ENCODE measurements at regions not wholly inside any gene's neighbourhood (a gene's known extent, or its start where the extent isn't known, plus 50 kb on each side); places are given as distances from the start of the nearest gene placed in this dataset.

GRCh38 chr10:42952931-42953683 lies 123.8 kb upstream of the RET start:
- no peak overlapping the region for H3K4me2 ChIP-seq (ENCODE audit: insufficient read depth, low read length)
- H3K9me3 ChIP-seq (ENCODE audit: low read depth, low read length): no peaks in the 10 kb centered on the region
- H3K27me3 ChIP-seq (ENCODE audit: insufficient read depth, low read length): peaks cover 20% of the 10 kb centered on the region
- no peaks in the 10 kb centered on the region for H3K36me3 ChIP-seq (ENCODE audit: insufficient read depth, low read length)
- no peak for TF ChIP-seq CTCF (IDR thresholded peaks at IDR 0.05; ENCODE audit: extremely low read depth, low read depth, low read length)
- H3K4me3 ChIP-seq (ENCODE audit: insufficient read depth, low read length): no peak overlapping the region
- no peaks in the 10 kb centered on the region for H4K20me1 ChIP-seq (ENCODE audit: insufficient read depth, low read length)
- DNase-seq (ENCODE audit: insufficient read length, low spot score, missing footprints): peak; percentile 46
- no peak overlapping the region for H2AFZ ChIP-seq (ENCODE audit: low read length)
- H3K79me2 ChIP-seq (ENCODE audit: insufficient read depth, low read length): no peaks in the 10 kb centered on the region
- H3K27ac ChIP-seq (ENCODE audit: low read depth, low read length): no peak overlapping the region
- no peaks in the 10 kb centered on the region for H3K4me1 ChIP-seq (ENCODE audit: insufficient read depth, low read length)

GRCh38 chr10:42953684-42954674 lies 122.9 kb upstream of the RET start:
- no peak overlapping the region for H3K27ac ChIP-seq (ENCODE audit: low read depth, low read length)
- peaks cover 20% of the 10 kb centered on the region for H3K27me3 ChIP-seq (ENCODE audit: insufficient read depth, low read length)
- H3K4me2 ChIP-seq (ENCODE audit: insufficient read depth, low read length): no peak overlapping the region
- H3K36me3 ChIP-seq (ENCODE audit: insufficient read depth, low read length): no peaks in the 10 kb centered on the region
- H2AFZ ChIP-seq (ENCODE audit: low read length): no peak overlapping the region
- H3K4me1 ChIP-seq (ENCODE audit: insufficient read depth, low read length): no peaks in the 10 kb centered on the region
- no peaks in the 10 kb centered on the region for H4K20me1 ChIP-seq (ENCODE audit: insufficient read depth, low read length)
- no peaks in the 10 kb centered on the region for H3K9me3 ChIP-seq (ENCODE audit: low read depth, low read length)
- H3K79me2 ChIP-seq (ENCODE audit: insufficient read depth, low read length): no peaks in the 10 kb centered on the region
- no peak for TF ChIP-seq CTCF (IDR thresholded peaks at IDR 0.05; ENCODE audit: extremely low read depth, low read depth, low read length)
- no peak overlapping the region for H3K4me3 ChIP-seq (ENCODE audit: insufficient read depth, low read length)
- peak; percentile 25 for DNase-seq (ENCODE audit: insufficient read length, low spot score, missing footprints)

GRCh38 chr10:42954766-42955492 lies 121.9 kb upstream of the RET start:
- no peak overlapping the region for H3K27ac ChIP-seq (ENCODE audit: low read depth, low read length)
- TF ChIP-seq CTCF (IDR thresholded peaks at IDR 0.05; ENCODE audit: extremely low read depth, low read depth, low read length): no peak
- no peak overlapping the region for H2AFZ ChIP-seq (ENCODE audit: low read length)
- H3K79me2 ChIP-seq (ENCODE audit: insufficient read depth, low read length): no peaks in the 10 kb centered on the region
- H3K4me2 ChIP-seq (ENCODE audit: insufficient read depth, low read length): no peak overlapping the region
- peaks cover 20% of the 10 kb centered on the region for H3K27me3 ChIP-seq (ENCODE audit: insufficient read depth, low read length)
- H3K4me1 ChIP-seq (ENCODE audit: insufficient read depth, low read length): no peaks in the 10 kb centered on the region
- H4K20me1 ChIP-seq (ENCODE audit: insufficient read depth, low read length): no peaks in the 10 kb centered on the region
- no peaks in the 10 kb centered on the region for H3K36me3 ChIP-seq (ENCODE audit: insufficient read depth, low read length)
- DNase-seq (ENCODE audit: insufficient read length, low spot score, missing footprints): peak; percentile 73
- no peak overlapping the region for H3K4me3 ChIP-seq (ENCODE audit: insufficient read depth, low read length)
- H3K9me3 ChIP-seq (ENCODE audit: low read depth, low read length): no peaks in the 10 kb centered on the region
